Memory B cell (primary cell): ENCODE measurements at regions not wholly inside any gene's neighbourhood (a gene's known extent, or its start where the extent isn't known, plus 50 kb on each side); places are given as distances from the start of the nearest gene placed in this dataset.
"Not testable (repeated sequence)": the region's sequence is repeated elsewhere in the genome, so short reads cannot be mapped to it uniquely, and the experiment has no call there.

Source experiments
- ATAC-seq: fragments of 150-1000 bp; cut with Tn5 transposase; 2 replicates; pipeline ENCODE4 v1.10.0; 2021; ENCODE audit warnings: low read depth, mild to moderate bottlenecking, moderate library complexity
- DNase-seq, 2 donors: peaks; one replicate each; pipeline ENCODE4 v3.0.0; 2022; ENCODE audit warnings: low spot score in 2 of 2
- H3K27ac Mint-ChIP-seq: one replicate; pipeline ENCODE4 v1.8.0; 2022; ENCODE audit warnings: mild to moderate bottlenecking, moderate library complexity, mixed read lengths
- H3K27me3 Mint-ChIP-seq: one replicate; pipeline ENCODE4 v1.8.0; 2022; ENCODE audit warnings: mixed read lengths
- H3K36me3 Mint-ChIP-seq: one replicate; pipeline ENCODE4 v1.8.0; 2022; ENCODE audit warnings: mild to moderate bottlenecking, mixed read lengths
- H3K4me1 Mint-ChIP-seq: one replicate; pipeline ENCODE4 v1.8.0; 2022; ENCODE audit warnings: mixed read lengths
- H3K4me3 Mint-ChIP-seq: one replicate; pipeline ENCODE4 v1.8.0; 2022; ENCODE audit warnings: mild to moderate bottlenecking, moderate library complexity, mixed read lengths
- H3K9me3 Mint-ChIP-seq: one replicate; pipeline ENCODE4 v1.8.0; 2022; ENCODE audit warnings: mixed read lengths

DNA sequence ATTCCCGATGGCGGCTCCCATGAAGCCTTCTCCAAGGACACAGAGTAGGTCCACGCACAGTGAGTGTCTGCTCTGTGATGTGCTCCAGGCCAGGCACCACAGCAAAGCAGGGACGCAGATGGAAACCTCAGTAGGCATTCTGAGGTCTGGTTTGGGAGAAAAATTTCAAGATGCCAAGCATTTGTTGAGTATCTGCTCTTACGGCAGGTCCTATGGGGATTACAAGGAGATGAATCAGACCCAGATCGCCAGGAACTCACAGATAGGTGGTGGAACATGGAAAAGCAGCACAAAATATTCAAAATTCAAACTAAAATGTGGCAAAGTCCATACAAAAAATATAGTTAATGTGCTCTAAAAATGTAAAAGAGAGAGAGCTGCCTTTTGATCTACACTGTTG is 684.9 kb upstream of the TMEM132C start:
- DNase-seq: no peak
- Mint-ChIP-seq H3K27me3 (no peaks in the 10 kb centered on the region), H3K27ac (no peak overlapping the region), H3K9me3 (no peaks in the 10 kb centered on the region), H3K4me3 (no peak overlapping the region), H3K36me3 (no peaks in the 10 kb centered on the region), H3K4me1 (no peaks in the 10 kb centered on the region)
- no peak for ATAC-seq

DNA sequence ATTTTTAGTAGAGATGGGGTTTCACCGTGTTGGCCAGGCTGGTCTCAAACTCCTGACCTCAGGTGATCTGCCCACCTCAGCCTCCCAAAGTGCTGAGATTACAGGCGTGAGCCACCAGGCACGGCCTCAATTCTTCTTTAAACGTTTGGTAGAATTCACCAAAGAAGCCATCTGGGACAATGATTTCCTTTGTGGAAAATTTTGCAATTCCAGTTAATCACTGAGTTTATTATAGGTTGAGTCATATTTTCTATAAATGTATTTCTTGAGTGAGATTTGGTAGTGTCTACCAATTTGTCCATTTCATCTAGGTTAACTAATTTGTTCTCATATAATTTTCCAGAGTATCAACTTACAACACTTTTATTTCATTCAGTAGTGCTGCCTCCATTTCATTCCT is 683.9 kb upstream of the TMEM132C start:
- H3K4me3 Mint-ChIP-seq: no peak overlapping the region
- H3K4me1 Mint-ChIP-seq: no peaks in the 10 kb centered on the region
- no peak for DNase-seq
- H3K36me3 Mint-ChIP-seq: no peaks in the 10 kb centered on the region
- ATAC-seq: no peak
- no peaks in the 10 kb centered on the region for H3K27me3 Mint-ChIP-seq
- H3K9me3 Mint-ChIP-seq: no peaks in the 10 kb centered on the region
- no peak overlapping the region for H3K27ac Mint-ChIP-seq

DNA sequence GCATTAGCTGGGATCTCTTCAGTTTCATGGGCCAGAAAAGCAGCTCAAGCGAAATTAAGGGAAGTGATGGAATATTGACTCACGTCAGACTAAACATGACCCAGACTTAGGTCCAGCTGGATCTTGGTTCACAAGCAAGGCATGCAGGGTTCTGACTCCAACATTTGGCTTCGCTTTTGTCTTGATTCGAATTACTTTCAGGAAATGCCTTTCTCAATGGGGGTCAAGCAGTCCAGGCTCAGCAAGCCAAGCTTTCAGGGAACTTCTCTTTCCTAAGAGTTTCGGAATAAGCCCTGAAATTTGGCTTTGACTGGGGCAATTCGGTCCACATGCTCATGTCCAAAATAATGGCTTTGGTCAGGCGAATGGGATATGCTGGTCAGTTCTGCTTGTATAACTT is 678.7 kb upstream of the TMEM132C start:
- H3K27ac Mint-ChIP-seq: no peak overlapping the region
- H3K36me3 Mint-ChIP-seq: no peaks in the 10 kb centered on the region
- ATAC-seq: no peak
- peaks cover 2% of the 10 kb centered on the region for H3K27me3 Mint-ChIP-seq
- H3K4me3 Mint-ChIP-seq: no peak overlapping the region
- no peak for DNase-seq
- H3K4me1 Mint-ChIP-seq: no peaks in the 10 kb centered on the region
- H3K9me3 Mint-ChIP-seq: peaks cover 3% of the 10 kb centered on the region

DNA sequence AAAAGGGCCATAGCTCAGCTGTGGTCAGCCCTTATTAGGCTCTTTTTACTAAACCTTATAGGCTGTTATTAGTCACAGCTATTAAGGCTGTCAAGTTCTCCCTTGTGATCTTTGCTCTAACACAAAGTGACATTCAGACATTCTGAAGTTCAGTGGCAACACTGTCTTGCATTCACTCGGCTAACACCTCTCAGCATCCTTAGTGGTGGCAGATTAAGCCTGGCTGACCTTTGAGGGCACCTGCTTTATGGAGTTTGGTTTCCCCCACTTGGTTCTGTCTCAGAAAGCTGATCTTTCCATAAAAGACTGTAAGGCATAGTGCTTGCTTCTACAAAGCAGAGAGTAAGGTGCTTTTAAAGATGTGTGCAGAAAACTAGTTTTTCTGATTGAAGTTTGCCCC is 677.4 kb upstream of the TMEM132C start:
- DNase-seq: no peak
- H3K9me3 Mint-ChIP-seq: peaks cover 3% of the 10 kb centered on the region
- ATAC-seq: no peak
- no peaks in the 10 kb centered on the region for H3K36me3 Mint-ChIP-seq
- H3K27me3 Mint-ChIP-seq: peaks cover 2% of the 10 kb centered on the region
- no peak overlapping the region for H3K4me3 Mint-ChIP-seq
- no peak overlapping the region for H3K27ac Mint-ChIP-seq
- no peaks in the 10 kb centered on the region for H3K4me1 Mint-ChIP-seq

DNA sequence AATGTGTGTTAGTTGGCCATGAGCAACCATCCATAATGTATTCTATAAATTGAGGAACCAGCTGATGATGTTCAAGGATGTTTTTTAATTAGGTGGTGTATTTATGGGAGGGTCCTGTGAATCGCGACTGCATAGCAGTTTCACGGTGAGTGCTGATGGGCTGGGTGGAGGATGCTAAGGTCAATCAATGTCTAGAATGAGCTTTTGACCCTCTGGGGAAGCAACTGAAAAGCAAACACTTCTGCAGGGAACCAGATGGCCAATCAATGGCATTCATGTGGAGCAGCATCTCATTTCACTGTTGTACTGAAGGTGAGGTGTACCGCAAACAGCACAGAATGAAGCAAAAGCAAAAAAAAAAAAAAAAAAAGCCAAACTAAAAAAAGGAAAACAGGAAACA is 676.1 kb upstream of the TMEM132C start:
- Mint-ChIP-seq H3K27me3 (peaks cover 2% of the 10 kb centered on the region), H3K4me3 (no peak overlapping the region), H3K9me3 (peaks cover 3% of the 10 kb centered on the region), H3K4me1 (no peaks in the 10 kb centered on the region), H3K27ac (no peak overlapping the region), H3K36me3 (no peaks in the 10 kb centered on the region)
- DNase-seq: no peak
- no peak for ATAC-seq

DNA sequence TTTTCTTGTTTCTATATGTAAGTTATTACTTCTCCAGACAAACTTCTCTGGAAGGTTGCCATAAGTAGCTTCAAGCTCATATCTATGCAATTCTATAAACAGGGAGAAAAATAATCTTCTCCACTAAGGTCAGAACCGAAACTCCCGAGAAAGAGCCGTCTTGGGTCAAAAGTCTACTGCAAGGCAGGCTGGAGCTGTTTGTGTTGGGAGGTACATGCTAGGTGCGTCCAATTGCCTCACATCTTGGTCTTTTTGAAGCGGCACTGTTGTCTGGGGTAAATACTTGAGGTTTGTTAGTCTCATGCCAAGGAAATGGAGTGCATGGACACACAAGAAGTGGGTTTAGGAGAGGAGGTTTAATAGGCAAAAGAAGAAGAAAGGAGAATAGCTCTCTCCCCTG is 674.7 kb upstream of the TMEM132C start:
- DNase-seq (no peak), ATAC-seq (no peak)
- Mint-ChIP-seq H3K4me3 (no peak overlapping the region), H3K36me3 (no peaks in the 10 kb centered on the region), H3K4me1 (no peaks in the 10 kb centered on the region), H3K27me3 (peaks cover 2% of the 10 kb centered on the region), H3K9me3 (peaks cover 5% of the 10 kb centered on the region), H3K27ac (no peak overlapping the region)

DNA sequence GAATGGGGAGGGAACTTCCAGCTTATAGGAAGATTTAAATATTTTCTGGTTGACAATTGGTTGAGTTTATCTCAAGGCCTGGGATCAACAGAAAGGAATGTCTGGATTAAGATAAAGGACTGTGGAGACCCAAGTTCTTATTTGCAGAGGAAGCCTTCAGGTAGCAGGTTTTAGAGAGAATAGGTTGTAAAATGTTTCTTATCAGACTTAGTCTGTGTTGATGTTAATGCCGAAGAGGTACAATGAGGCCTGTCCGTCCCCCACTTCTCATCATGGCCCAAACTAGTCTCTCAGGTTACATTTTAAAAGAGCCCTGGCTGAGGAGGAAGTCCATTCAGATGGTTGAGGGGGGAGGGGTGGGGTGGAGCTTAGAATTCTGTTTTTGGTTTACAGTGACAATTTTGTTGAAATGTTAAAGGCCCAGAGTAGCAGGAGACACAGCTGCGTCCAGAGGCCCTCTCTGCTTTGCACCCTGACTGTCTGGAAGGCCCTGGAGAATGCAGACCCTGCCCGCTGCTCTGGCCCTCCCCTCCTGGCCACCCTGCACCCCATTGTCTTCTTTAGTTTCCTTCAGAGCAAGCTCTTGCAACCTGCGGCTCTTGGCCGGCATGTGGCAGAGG is 672.5 kb upstream of the TMEM132C start:
- no peak for DNase-seq
- peaks cover 2% of the 10 kb centered on the region for H3K27me3 Mint-ChIP-seq
- H3K36me3 Mint-ChIP-seq: no peaks in the 10 kb centered on the region
- H3K27ac Mint-ChIP-seq: no peak overlapping the region
- H3K9me3 Mint-ChIP-seq: peaks cover 7% of the 10 kb centered on the region
- H3K4me3 Mint-ChIP-seq: no peak overlapping the region
- H3K4me1 Mint-ChIP-seq: no peaks in the 10 kb centered on the region
- no peak for ATAC-seq

DNA sequence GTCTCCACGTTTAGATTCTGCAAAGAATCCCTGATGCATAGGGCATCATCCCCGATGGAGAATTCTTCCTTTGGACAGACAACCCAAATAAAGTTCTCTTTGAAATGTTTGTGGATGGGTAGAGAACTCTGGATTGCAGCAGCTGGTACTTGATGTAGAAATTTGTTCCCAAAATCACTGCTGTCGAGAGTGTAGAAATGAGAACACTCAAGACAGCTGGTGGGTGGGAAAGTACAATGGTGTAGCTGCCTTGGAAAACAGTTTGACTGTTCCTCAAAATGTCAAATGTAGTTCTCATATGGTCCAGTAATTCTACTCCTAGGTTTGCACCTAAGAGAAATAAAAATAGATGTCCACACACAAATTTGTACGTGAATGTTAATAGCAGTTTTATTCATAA is 671.5 kb upstream of the TMEM132C start:
- H3K27me3 Mint-ChIP-seq: peaks cover 2% of the 10 kb centered on the region
- H3K4me1 Mint-ChIP-seq: no peaks in the 10 kb centered on the region
- ATAC-seq: no peak
- DNase-seq: no peak
- H3K36me3 Mint-ChIP-seq: no peaks in the 10 kb centered on the region
- H3K9me3 Mint-ChIP-seq: peaks cover 7% of the 10 kb centered on the region
- no peak overlapping the region for H3K27ac Mint-ChIP-seq
- H3K4me3 Mint-ChIP-seq: no peak overlapping the region

DNA sequence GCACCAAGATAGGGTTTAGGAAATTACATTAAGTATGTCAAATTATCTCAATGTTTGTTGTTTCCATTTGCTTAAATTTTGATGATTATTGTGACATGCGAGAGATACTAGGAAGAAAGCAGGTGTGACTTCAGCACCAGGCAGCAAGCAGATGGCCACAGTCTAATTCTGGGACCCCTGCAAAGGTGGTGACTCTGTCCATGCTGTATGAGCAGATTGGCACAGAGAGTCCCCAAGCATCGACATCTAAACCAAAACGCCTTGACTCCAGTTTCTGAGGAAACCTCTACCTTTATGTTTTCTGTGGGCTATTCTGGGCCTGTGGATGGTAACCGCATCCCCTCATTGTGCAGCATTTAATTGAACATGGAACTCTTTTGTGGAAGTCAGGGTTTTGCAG is 670.1 kb upstream of the TMEM132C start:
- no peak for ATAC-seq
- no peak for DNase-seq
- H3K4me3 Mint-ChIP-seq: no peak overlapping the region
- H3K4me1 Mint-ChIP-seq: no peaks in the 10 kb centered on the region
- H3K9me3 Mint-ChIP-seq: peaks cover 7% of the 10 kb centered on the region
- H3K27ac Mint-ChIP-seq: no peak overlapping the region
- H3K36me3 Mint-ChIP-seq: no peaks in the 10 kb centered on the region
- peaks cover 2% of the 10 kb centered on the region for H3K27me3 Mint-ChIP-seq

DNA sequence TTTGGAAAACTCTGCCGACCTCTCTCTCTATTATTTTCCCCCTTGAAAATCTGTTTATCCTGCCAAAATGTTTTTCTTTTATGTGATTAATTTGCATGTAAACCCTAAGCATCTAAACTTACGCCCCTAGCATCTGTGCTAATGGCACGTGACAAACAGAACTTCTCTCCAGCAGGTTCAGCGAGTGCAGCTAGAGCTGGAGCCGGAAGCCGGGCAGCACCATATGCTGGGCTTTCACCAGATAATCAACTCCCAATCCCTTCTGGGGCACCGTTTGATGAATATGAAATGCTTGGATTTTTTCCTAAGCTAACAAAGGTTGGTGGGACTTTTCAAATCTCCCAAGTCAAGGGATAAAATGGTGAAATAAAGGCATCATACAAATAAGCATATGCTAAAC is 667.5 kb upstream of the TMEM132C start:
- no peaks in the 10 kb centered on the region for H3K4me1 Mint-ChIP-seq
- H3K27me3 Mint-ChIP-seq: no peaks in the 10 kb centered on the region
- DNase-seq: no peak
- no peak overlapping the region for H3K27ac Mint-ChIP-seq
- no peak for ATAC-seq
- H3K9me3 Mint-ChIP-seq: peaks cover 5% of the 10 kb centered on the region
- no peaks in the 10 kb centered on the region for H3K36me3 Mint-ChIP-seq
- no peak overlapping the region for H3K4me3 Mint-ChIP-seq

DNA sequence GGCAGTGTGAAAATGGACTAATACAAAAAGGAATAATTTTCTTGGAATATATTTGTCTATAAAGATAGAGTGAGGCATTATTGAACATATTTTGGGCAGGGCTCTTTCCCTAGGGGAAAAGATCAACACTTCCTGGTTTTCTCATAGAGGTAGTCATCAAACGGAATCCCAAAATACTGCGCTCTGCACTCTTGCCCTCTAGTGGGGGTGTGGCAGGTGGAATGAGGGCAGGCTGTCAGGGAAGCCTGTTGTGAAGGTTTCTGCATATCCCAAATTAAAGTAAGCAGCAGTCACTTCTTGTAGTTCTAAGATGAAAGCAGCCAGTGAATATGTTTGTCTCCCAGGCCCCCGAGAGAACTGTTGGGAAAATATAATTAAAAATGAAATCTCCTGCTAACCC is 666.8 kb upstream of the TMEM132C start:
- ATAC-seq: no peak
- no peaks in the 10 kb centered on the region for H3K36me3 Mint-ChIP-seq
- H3K9me3 Mint-ChIP-seq: peaks cover 7% of the 10 kb centered on the region
- H3K27me3 Mint-ChIP-seq: no peaks in the 10 kb centered on the region
- no peak for DNase-seq
- no peak overlapping the region for H3K4me3 Mint-ChIP-seq
- no peak overlapping the region for H3K27ac Mint-ChIP-seq
- no peaks in the 10 kb centered on the region for H3K4me1 Mint-ChIP-seq

DNA sequence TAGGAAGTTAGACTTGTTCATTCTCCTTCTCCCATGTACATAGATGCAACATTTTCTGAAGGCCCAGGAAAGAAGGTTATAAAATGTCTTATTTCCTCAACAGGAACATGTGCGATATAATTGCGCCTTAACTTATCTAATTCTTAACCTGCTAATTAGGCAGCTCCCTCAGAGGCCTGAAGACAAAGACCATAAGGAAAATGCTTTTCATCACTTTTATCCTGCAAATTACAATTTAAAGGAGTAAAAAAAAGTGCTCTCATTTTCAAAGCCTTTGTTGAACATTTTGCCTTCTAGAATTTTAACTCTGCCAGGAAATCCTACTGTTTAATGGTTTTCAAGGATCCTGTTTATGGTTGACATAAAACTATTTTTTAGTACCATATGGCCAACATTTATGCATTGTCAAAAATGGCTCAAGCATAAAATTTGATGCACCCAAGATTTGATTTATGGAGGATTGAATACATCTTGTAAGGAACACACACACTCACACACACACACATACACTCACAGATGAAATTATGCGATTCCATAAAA is 660.4 kb upstream of the TMEM132C start:
- no peak for DNase-seq
- H3K27me3 Mint-ChIP-seq: no peaks in the 10 kb centered on the region
- no peak overlapping the region for H3K27ac Mint-ChIP-seq
- H3K9me3 Mint-ChIP-seq: peaks cover 3% of the 10 kb centered on the region
- no peak overlapping the region for H3K4me3 Mint-ChIP-seq
- no peaks in the 10 kb centered on the region for H3K36me3 Mint-ChIP-seq
- no peaks in the 10 kb centered on the region for H3K4me1 Mint-ChIP-seq
- no peak for ATAC-seq

DNA sequence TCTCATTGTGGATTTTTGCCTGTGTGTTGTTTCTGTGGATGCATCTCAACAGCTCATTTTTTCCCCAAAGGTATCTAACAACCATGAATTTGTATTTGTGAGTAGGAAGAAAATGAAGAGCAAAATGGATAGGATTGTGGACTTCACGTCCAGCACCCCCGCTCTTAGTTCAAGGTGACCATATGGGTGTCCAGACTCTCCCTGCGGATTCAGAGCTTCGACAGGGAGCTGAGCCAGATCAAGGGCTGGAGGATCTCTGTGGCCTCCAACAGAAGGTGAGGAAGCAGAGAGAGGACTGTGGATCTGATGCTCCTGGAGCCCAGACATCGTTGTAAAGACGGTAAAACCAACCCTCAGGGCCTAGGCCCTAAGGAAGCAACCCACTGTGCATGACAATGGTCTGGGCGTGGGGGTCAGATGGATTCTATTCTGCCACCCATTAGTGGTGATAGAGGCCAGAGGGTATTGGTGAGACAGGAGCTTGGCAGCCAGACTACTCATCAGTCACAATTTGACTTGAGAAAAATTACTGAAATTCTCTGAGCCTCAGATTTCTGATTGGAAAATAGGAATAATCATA is 659.7 kb upstream of the TMEM132C start:
- H3K27ac Mint-ChIP-seq: no peak overlapping the region

DNA sequence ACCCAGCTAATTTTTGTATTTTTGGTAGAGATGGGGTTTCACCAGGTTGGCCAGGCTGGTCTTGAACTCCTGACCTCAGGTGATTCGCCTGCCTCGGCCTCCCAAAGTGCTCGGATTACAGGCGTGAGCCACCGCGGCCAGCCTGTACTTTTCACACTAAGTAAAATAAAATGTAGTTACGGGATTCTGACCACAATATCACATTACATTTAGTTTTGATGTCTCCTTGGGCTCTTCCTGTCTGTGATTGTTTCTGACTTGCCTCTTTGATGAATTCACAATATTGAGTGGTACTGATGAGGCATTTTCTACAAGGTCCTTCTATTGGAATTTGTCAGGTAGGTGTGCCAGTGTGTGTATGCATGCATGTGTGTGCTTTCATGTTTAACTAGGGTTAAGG is 658.6 kb upstream of the TMEM132C start:
- not testable (repeated sequence) for DNase-seq, H3K36me3 Mint-ChIP-seq, ATAC-seq, H3K27ac Mint-ChIP-seq, H3K4me3 Mint-ChIP-seq, H3K4me1 Mint-ChIP-seq, H3K9me3 Mint-ChIP-seq, H3K27me3 Mint-ChIP-seq

More for the DNA sequence above, 659.7 kb upstream of the TMEM132C start:
- peaks cover 3% of the 10 kb centered on the region for H3K9me3 Mint-ChIP-seq
- no peak overlapping the region for H3K4me3 Mint-ChIP-seq
- H3K27me3 Mint-ChIP-seq: no peaks in the 10 kb centered on the region
- no peak for ATAC-seq
- H3K36me3 Mint-ChIP-seq: no peaks in the 10 kb centered on the region
- H3K4me1 Mint-ChIP-seq: no peaks in the 10 kb centered on the region
- DNase-seq: no peak

DNA sequence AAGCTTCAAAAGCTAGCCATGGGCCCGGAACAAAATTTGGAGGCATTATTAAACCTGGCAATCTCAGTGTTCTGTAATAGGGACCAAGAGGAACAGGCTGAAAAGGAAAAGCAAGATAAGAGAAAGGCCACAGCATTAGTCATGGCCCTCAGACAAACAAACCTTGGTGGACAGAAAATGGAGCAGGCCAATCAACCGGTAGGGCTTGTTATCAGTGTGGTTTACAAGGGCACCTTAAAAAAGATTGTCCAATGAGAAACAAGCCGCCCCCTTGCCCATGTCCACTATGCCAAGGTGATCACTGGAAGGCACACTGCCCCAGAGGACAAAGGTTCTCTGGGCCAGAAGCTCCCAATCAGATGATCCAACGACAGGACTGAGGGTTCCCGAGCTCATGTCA is 653.9 kb upstream of the TMEM132C start:
- H3K4me3 Mint-ChIP-seq: no peak overlapping the region
- no peaks in the 10 kb centered on the region for H3K9me3 Mint-ChIP-seq
- no peak overlapping the region for H3K27ac Mint-ChIP-seq
- no peak for DNase-seq
- H3K4me1 Mint-ChIP-seq: no peaks in the 10 kb centered on the region
- no peaks in the 10 kb centered on the region for H3K36me3 Mint-ChIP-seq
- H3K27me3 Mint-ChIP-seq: no peaks in the 10 kb centered on the region
- ATAC-seq: no peak
